ENCODE measurements at regions not wholly inside any gene's neighbourhood (a gene's known extent, or its start where the extent isn't known, plus 50 kb on each side); places are given as distances from the start of the nearest gene placed in this dataset.

DNA sequence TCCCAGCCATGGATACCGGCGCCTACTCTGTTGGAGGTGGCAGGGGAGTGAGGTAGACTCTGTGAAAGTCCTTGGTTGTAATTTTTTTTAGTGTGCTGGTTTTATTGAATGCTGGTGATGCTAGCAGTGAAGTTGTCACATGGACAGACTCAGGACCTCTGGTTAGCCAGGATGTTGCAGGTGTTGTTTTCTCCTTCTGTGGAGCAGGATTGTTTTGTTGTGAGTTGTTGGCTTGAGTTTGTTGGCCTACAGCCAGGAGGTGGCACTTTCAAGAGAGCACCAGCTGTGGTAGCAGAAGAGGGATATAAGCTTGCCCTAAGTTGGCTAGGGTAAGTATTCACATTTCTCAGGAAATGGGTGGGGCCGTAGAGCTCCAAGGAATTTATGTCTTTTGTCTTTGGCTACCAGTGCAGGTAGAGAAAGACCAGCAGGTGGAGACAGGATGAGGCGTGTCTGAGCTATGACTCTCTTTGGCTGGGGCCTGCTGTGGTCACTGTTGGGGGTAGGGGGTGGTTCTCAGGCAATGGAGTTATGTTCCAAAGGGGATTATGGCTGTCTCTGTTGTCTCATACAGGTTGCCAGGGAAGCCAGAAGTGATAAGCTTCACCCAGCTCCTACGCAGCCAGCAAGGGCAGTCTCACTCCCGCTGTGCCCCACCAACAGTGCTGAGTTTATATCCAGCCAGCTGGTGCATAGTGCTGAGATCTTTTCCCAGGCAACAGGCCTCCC lies 248.7 kb downstream of the TAF11L14 start:
- Mint-ChIP-seq H3K4me3 (no peak overlapping the region), H3K9me3 (peaks cover 14% of the 10 kb centered on the region), H3K4me1 (ENCODE audit: low read depth) (no peaks in the 10 kb centered on the region), H3K27me3 (no peaks in the 10 kb centered on the region), H3K36me3 (no peaks in the 10 kb centered on the region), H3K27ac (no peak overlapping the region)
- ChIA-PET CTCF (no interaction called here), POLR2A (no interaction called here)
- intact Hi-C loops (cut with micrococcal nuclease) = no loop called here
- DNase-seq = no peak

DNA sequence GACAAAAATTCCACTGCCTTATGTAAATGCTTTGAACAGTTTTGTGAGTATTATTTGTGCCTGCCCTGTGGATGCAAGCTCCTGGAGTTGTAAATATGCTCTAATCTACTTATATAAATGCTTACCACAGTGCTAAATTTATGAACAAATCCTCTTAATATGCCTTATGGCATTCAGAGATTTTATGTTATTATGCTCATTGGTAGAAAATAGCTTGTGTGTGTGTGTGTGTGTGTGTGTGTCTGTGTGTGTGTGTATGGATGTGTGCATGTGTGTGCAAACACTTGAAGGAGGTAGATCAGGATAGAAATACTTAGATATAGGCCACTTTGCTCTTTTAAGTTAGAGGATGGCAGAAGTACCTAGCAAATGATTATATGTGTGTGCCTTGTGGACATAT lies 253.9 kb downstream of the TAF11L14 start:
- H3K36me3 Mint-ChIP-seq = no peaks in the 10 kb centered on the region
- no peak for DNase-seq
- CTCF ChIA-PET = no interaction called here
- intact Hi-C loops (cut with micrococcal nuclease) = no loop called here
- POLR2A ChIA-PET = no interaction called here
- H3K4me3 Mint-ChIP-seq = no peak overlapping the region
- no peak overlapping the region for H3K27ac Mint-ChIP-seq
- H3K27me3 Mint-ChIP-seq = no peaks in the 10 kb centered on the region
- H3K9me3 Mint-ChIP-seq = peaks cover 14% of the 10 kb centered on the region
- H3K4me1 Mint-ChIP-seq (ENCODE audit: low read depth) = no peaks in the 10 kb centered on the region

DNA sequence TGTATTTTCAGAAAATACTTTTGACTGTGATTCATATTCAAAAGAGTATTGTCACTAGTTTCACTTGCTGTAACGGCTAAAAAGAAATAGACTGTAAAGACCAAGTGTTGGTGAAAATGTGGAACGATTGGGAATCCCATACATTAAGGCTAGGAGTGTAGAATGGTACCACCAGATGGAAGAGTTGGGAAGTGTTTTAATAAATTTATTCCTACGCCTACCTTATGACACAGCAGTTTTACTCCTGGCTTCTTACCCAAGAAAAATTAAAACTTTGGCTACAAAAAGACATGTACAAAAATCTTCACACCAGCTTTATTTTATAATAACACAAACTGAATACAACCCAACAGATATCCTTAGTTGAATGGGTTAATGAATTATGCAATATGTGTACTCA lies 256.2 kb downstream of the TAF11L14 start:
- intact Hi-C loops (cut with micrococcal nuclease) = no loop called here
- H3K4me1 Mint-ChIP-seq (ENCODE audit: low read depth) = no peaks in the 10 kb centered on the region

DNA sequence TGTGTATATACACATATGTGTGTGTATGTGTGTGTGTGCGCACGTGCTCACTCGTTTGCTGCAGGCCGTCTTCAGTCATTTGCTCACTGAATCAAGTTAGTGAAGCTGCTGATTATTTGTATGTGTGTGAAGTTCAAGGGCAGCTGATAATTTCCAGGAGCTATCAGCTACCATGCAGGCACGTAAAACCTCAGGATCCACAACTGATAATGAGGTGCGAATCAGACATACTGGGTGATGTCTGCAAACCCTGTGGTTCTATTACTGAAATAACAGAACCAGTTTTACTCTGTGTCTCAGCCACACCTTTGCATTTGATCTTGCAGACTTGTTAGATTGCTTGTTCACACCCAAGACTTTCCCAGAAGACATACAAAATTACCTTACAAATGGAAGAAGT lies 257.6 kb downstream of the TAF11L14 start:
- H3K9me3 Mint-ChIP-seq = peaks cover 18% of the 10 kb centered on the region
- intact Hi-C loops (cut with micrococcal nuclease) = no loop called here
- no peaks in the 10 kb centered on the region for H3K36me3 Mint-ChIP-seq
- no peak overlapping the region for H3K27ac Mint-ChIP-seq
- no peak overlapping the region for H3K4me3 Mint-ChIP-seq
- CTCF ChIA-PET = no interaction called here
- H3K27me3 Mint-ChIP-seq = no peaks in the 10 kb centered on the region
- DNase-seq = no peak
- no peaks in the 10 kb centered on the region for H3K4me1 Mint-ChIP-seq (ENCODE audit: low read depth)
- POLR2A ChIA-PET = no interaction called here

More for the DNA sequence above, 256.2 kb downstream of the TAF11L14 start:
- no peak overlapping the region for H3K4me3 Mint-ChIP-seq
- H3K27me3 Mint-ChIP-seq = no peaks in the 10 kb centered on the region
- CTCF ChIA-PET = no interaction called here
- H3K36me3 Mint-ChIP-seq = no peaks in the 10 kb centered on the region
- peaks cover 11% of the 10 kb centered on the region for H3K9me3 Mint-ChIP-seq
- POLR2A ChIA-PET = no interaction called here
- no peak for DNase-seq
- H3K27ac Mint-ChIP-seq = no peak overlapping the region

DNA sequence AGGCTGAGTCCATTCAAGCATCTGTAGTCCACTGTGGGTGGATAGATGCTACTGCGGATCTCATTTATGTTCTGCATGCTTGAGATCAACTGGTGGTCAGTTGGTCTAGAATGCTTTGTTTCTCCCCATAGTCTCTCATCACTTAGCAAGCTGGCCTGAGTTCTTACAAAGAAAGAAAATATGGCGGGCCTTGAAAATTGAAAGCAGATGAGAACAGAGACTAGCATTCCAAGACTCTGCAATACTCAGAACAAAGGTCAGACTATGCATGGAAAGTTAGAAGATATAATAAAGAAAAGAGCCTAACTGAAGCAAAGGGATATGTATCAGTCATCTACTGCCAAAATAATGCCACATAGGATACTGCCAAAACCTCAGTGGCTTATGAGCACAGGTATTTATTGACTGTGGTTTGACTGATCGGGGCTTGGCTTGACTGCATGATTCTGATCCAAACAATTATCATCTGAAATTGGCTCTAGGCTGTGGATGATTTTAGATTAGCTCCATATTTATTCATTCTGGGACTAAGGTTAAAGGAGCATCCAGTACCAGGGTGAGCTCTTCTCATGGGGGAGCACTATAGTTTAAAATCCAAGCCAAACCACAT lies 258.9 kb downstream of the TAF11L14 start:
- Mint-ChIP-seq H3K27ac (no peak overlapping the region), H3K36me3 (no peaks in the 10 kb centered on the region), H3K9me3 (peaks cover 21% of the 10 kb centered on the region), H3K4me3 (no peak overlapping the region), H3K4me1 (ENCODE audit: low read depth) (no peaks in the 10 kb centered on the region), H3K27me3 (no peaks in the 10 kb centered on the region)
- DNase-seq = no peak
- ChIA-PET POLR2A (no interaction called here), CTCF (no interaction called here)
- intact Hi-C loops (cut with micrococcal nuclease) = no loop called here

DNA sequence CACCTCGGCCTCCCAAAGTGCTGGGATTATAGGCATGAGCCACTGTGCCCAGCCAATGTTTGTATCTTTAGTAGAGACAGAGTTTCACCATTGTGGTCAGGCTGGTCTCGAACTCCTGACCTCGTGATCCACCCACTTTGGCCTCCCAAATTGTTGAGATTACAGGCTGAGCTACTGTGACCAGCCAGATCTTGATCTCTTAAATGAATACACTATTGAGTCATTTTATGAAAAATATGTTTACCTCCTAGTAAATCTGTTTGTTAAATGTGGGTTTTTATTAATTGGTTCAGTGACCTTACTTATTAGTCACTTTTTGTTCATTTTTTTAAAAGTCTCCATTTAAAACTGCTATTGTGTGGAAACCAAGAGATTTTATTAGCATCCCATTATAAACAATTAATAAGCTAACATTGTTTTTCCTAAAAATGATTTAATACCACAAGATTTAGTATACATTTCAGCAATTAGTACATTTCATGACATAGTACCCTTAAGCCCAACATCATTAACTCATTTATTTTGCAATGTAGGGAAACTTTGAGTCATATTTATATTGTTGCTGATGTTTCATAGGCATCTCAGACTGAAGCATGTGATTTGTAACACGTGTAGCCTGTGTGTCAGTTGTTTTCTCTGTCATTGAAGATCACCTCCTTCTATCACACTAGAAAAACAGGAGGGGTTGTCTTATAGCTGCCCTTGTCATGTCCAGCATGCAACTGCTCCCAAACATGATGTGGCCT lies 261.2 kb downstream of the TAF11L14 start:
- Mint-ChIP-seq H3K4me1 (ENCODE audit: low read depth) (no peaks in the 10 kb centered on the region), H3K4me3 (no peak overlapping the region), H3K36me3 (no peaks in the 10 kb centered on the region), H3K9me3 (peaks cover 23% of the 10 kb centered on the region), H3K27ac (no peak overlapping the region), H3K27me3 (no peaks in the 10 kb centered on the region)
- CTCF ChIA-PET = no interaction called here
- DNase-seq = no peak
- intact Hi-C loops (cut with micrococcal nuclease) = no loop called here
- POLR2A ChIA-PET = no interaction called here

DNA sequence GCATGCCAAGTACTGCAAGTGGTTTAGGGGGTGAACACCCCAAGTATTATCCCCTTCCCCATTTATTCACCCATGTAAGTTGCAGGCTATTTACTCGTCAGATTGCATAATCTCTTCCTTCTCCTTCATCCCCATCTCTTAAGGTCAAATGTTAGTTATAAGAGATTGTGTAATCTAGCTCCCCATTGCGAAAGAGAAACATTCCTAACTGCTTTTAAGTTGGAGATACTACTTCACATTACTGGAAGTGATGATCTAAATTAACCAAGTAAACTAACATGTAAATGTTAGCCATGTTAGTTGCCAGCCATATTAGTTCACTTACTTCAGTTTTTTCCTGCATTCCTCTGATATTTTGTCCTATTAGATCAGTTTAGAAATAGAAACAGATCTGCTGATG lies 262.3 kb downstream of the TAF11L14 start:
- POLR2A ChIA-PET = no interaction called here
- no peaks in the 10 kb centered on the region for H3K27me3 Mint-ChIP-seq
- CTCF ChIA-PET = no interaction called here
- no peak overlapping the region for H3K4me3 Mint-ChIP-seq
- H3K36me3 Mint-ChIP-seq = no peaks in the 10 kb centered on the region
- H3K9me3 Mint-ChIP-seq = peaks cover 24% of the 10 kb centered on the region
- no peak for DNase-seq
- intact Hi-C loops (cut with micrococcal nuclease) = no loop called here
- H3K4me1 Mint-ChIP-seq (ENCODE audit: low read depth) = no peaks in the 10 kb centered on the region
- H3K27ac Mint-ChIP-seq = no peak overlapping the region

DNA sequence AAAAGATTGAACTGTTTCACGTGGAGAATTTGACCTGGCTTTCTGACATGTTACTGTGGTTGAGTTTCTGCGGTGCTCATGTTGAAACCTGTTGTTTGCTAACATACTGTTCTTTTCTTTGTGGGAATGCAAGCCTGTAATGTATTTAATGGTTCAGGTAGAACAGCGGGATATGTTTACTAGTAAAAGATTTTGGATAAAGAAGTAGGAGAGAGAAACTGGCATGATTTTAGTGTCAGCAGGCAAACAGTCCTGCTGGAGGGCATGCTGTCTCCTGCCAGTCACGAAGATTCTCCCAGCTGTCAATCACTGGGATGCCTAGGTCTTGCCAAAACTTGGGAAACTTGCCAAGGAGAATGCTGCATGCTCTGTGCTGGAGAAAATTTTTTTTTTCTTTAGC lies 263.5 kb downstream of the TAF11L14 start:
- Mint-ChIP-seq H3K36me3 (no peaks in the 10 kb centered on the region), H3K4me1 (ENCODE audit: low read depth) (no peaks in the 10 kb centered on the region), H3K27me3 (no peaks in the 10 kb centered on the region), H3K4me3 (no peak overlapping the region), H3K27ac (no peak overlapping the region), H3K9me3 (peaks cover 27% of the 10 kb centered on the region)
- ChIA-PET CTCF (no interaction called here), POLR2A (no interaction called here)
- no peak for DNase-seq
- intact Hi-C loops (cut with micrococcal nuclease) = no loop called here

DNA sequence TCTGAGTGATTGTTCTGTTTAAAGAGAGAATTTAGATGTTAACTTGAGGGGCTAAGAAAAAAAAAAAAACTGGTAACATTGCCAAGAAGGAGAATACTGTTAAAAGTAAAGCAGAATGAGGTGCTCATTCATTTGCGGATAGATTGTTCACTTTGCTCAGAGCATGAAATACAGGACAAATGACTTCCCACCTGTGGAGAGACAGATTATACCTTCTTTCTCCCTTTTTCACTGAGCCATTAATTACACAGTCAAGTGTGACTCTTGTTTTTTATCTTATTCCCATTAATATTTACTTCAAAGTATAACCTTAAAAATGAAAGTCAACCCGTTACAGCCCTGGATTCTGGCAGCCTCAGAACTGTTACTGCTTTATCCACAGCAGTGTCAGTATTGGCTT lies 264.5 kb downstream of the TAF11L14 start:
- Mint-ChIP-seq H3K27me3 (no peaks in the 10 kb centered on the region), H3K4me1 (ENCODE audit: low read depth) (no peaks in the 10 kb centered on the region), H3K4me3 (no peak overlapping the region), H3K9me3 (peaks cover 23% of the 10 kb centered on the region), H3K27ac (no peak overlapping the region), H3K36me3 (no peaks in the 10 kb centered on the region)
- CTCF ChIA-PET = interaction anchor here (0.6 kb wide), 1 partner anchor 122 kb away, joined by 3 read pairs; no protein-coding TSS in a partner anchor
- intact Hi-C loops (cut with micrococcal nuclease) = no loop called here
- POLR2A ChIA-PET = no interaction called here
- DNase-seq = no peak

DNA sequence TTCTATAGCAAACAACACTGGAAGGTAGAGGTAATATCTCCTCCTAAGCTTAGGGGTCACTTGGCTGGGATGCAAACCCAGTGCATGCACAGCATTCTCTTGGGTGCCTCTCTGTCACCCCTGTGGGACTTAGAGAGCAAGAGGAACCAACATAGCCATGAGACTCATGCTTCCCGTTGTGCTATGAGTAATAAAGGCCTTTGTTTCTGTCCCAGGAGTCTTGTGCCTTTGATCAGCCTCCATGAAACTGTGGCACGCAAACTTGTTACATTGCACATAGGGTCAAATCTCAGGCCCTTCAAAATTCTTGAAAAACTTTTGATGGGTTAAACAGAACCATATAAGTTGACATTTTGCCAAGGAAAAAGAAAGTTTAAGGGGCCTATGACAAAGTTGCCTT lies 272.8 kb downstream of the TAF11L14 start:
- intact Hi-C loops (cut with micrococcal nuclease) = no loop called here
- no peak overlapping the region for H3K27ac Mint-ChIP-seq
- ChIA-PET CTCF (no interaction called here), POLR2A (no interaction called here)
- H3K9me3 Mint-ChIP-seq = peaks cover 3% of the 10 kb centered on the region
- H3K4me3 Mint-ChIP-seq = no peak overlapping the region
- no peaks in the 10 kb centered on the region for H3K36me3 Mint-ChIP-seq
- no peaks in the 10 kb centered on the region for H3K27me3 Mint-ChIP-seq
- DNase-seq = no peak
- no peaks in the 10 kb centered on the region for H3K4me1 Mint-ChIP-seq (ENCODE audit: low read depth)

DNA sequence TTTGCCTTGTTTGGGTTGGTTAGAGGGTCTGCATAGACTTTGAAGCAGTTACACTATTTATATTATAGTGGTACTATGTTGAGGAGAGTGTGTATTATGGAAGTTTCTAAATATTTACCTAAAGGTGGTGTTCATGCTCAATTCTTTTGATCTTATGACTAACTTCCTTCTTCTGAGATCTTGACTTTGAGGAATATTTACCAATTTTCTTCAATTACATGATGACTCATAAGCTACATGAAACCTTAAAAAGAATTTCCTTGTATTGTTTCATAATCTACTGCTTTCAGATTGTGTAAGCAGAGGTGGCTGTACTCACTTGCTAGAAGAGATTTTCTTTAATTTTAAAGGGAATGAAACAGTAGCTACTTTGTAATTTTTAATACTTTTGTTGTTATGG lies 276.1 kb downstream of the TAF11L14 start:
- no peak for DNase-seq
- H3K9me3 Mint-ChIP-seq = peaks cover 1% of the 10 kb centered on the region
- H3K4me3 Mint-ChIP-seq = no peak overlapping the region
- ChIA-PET CTCF (no interaction called here), POLR2A (no interaction called here)
- no peaks in the 10 kb centered on the region for H3K36me3 Mint-ChIP-seq
- intact Hi-C loops (cut with micrococcal nuclease) = no loop called here
- no peaks in the 10 kb centered on the region for H3K27me3 Mint-ChIP-seq
- no peaks in the 10 kb centered on the region for H3K4me1 Mint-ChIP-seq (ENCODE audit: low read depth)
- H3K27ac Mint-ChIP-seq = no peak overlapping the region

DNA sequence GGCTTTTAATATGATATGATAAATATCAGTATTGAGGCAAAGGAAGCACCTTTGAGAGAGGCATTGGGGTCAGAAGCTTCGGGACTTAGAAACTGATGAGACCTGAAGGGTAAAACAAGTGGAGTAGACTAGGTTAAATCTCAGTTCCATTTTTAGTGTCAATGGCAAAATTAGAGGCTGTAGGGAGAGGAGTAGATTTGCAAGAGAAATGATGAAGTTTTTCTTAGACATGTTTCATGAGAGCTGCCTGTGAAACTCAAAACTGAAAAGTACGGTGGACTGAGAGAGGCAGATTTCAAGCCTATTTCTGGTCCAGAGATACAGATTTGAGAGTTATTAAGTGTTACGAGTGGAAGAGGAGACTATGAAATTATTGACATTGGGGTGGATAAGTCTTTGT lies 278.5 kb downstream of the TAF11L14 start:
- POLR2A ChIA-PET = no interaction called here
- H3K27ac Mint-ChIP-seq = no peak overlapping the region
- H3K9me3 Mint-ChIP-seq = peaks cover 10% of the 10 kb centered on the region
- H3K4me1 Mint-ChIP-seq (ENCODE audit: low read depth) = no peaks in the 10 kb centered on the region
- CTCF ChIA-PET = no interaction called here
- no peaks in the 10 kb centered on the region for H3K36me3 Mint-ChIP-seq
- H3K27me3 Mint-ChIP-seq = no peaks in the 10 kb centered on the region
- intact Hi-C loops (cut with micrococcal nuclease) = no loop called here
- no peak for DNase-seq
- H3K4me3 Mint-ChIP-seq = no peak overlapping the region

DNA sequence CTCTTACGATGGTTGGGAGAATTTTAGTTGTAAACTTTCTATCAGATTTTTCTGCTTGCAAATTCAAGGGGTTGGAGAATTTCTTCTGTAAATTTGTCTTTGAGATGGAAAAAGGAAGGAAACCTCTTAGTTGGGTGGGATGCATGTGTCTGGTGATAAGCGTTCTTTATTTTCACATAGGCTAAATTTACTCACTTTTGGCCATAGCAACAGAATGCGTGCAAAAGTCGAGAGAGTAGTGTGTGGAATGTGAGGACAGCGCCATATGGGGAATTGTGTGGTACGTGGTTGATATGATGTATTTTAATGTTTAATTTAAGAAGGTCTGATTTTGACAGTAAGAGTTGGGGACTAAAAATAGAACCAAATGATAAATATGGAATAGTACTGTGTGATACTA lies 282.2 kb downstream of the TAF11L14 start:
- H3K27ac Mint-ChIP-seq = no peak overlapping the region
- ChIA-PET CTCF (no interaction called here), POLR2A (no interaction called here)
- no peaks in the 10 kb centered on the region for H3K36me3 Mint-ChIP-seq
- no peaks in the 10 kb centered on the region for H3K4me1 Mint-ChIP-seq (ENCODE audit: low read depth)
- H3K9me3 Mint-ChIP-seq = peaks cover 13% of the 10 kb centered on the region
- H3K4me3 Mint-ChIP-seq = no peak overlapping the region
- no peak for DNase-seq
- H3K27me3 Mint-ChIP-seq = no peaks in the 10 kb centered on the region
- intact Hi-C loops (cut with micrococcal nuclease) = no loop called here

Measured in activated CD4-positive, alpha-beta memory T cell treated with anti-CD3 and anti-CD28 coated beads for 36 hours (primary cell).